Fibroblast of mammary gland (primary cell): ENCODE measurements at regions not wholly inside any gene's neighbourhood (a gene's known extent, or its start where the extent isn't known, plus 50 kb on each side); places are given as distances from the start of the nearest gene placed in this dataset.

Experiments
- DNase-seq: peaks from one replicate; pipeline ENCODE4 v3.0.0-alpha.2; 2010; ENCODE audit warnings: low read depth
- H3K4me3 ChIP-seq: 2 replicates; pipeline ENCODE4 v1.5.1; 2011; ENCODE audit warnings: low read depth, mild to moderate bottlenecking, low read length, moderate library complexity; ENCODE audit not compliant: control insufficient read depth
- TF ChIP-seq, protein P1 (sequence below): conservative IDR thresholded peaks from 2 replicates; pipeline ENCODE4 v1.5.1; 2011; ENCODE audit warnings: low read depth, low read length, inconsistent platforms; ENCODE audit not compliant: control insufficient read depth, insufficient read depth

DNA sequence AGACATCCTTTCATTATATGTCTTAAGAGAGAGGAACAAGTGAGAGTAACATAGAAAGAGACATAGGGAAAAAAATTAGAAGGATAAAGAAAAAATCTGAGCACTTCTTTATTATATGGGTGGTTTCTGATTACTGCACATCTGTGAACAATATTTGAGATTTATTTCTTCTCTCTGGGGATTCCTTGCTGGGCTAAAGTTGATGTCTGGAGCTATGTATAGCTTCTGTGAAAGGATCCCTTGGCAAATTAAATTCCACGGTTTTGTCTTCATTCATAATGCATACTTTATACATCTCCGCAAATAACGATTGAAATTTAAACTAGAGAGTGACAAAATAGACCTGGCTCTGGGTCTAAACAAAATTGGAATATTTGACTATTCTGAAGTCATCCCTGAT lies 232.2 kb upstream of the CTBP2 start:
- no peak overlapping the region for H3K4me3 ChIP-seq
- DNase-seq, result peak; percentile 32
- TF ChIP-seq, protein P1, sequence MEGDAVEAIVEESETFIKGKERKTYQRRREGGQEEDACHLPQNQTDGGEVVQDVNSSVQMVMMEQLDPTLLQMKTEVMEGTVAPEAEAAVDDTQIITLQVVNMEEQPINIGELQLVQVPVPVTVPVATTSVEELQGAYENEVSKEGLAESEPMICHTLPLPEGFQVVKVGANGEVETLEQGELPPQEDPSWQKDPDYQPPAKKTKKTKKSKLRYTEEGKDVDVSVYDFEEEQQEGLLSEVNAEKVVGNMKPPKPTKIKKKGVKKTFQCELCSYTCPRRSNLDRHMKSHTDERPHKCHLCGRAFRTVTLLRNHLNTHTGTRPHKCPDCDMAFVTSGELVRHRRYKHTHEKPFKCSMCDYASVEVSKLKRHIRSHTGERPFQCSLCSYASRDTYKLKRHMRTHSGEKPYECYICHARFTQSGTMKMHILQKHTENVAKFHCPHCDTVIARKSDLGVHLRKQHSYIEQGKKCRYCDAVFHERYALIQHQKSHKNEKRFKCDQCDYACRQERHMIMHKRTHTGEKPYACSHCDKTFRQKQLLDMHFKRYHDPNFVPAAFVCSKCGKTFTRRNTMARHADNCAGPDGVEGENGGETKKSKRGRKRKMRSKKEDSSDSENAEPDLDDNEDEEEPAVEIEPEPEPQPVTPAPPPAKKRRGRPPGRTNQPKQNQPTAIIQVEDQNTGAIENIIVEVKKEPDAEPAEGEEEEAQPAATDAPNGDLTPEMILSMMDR, result no peak

DNA sequence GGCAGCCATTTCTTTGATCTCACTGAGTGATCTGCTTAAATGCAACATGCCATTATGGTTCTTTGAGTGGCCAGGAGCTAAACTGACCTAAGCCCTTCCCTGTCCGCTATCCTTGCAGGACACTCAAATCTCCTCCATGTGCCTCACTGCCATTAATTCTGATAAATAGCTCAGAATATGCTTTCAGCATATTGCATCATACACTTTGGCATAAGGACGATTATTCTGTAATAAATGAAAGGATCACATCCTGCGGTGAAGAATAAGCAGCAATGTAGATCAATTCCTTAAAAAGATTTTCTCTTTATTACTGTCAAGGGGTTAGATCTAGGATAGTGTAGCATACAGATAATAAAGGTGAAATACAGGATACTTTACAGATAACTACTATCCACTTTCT lies 231.8 kb upstream of the CTBP2 start:
- no peak overlapping the region for H3K4me3 ChIP-seq
- DNase-seq, result peak; percentile 33
- TF ChIP-seq, protein P1, result no peak

DNA sequence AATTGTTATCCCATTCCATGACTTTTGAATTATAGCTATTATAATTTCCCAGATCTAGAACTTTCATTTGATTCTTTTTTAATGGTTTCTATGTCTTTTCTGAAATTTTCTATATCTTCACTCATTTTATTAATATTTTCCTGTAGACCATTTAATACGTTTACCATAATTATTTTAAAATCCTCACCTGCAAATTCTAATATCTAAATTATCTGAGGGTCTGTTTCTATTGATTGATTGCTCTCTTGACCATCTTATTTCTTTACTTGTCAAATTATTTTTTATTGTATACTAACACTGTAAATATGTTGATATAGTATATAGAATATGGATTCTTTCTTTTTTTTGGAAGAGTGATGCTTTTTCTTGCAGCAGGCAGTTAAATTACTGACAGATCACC lies 229.3 kb upstream of the CTBP2 start:
- DNase-seq, result no peak
- TF ChIP-seq, protein P1, result no peak
- H3K4me3 ChIP-seq, result no peak overlapping the region

GRCh38 chr10:125379592-125379991 lies 219.2 kb upstream of the CTBP2 start:
- H3K4me3 ChIP-seq, result no peak overlapping the region
- TF ChIP-seq, protein P1, result no peak
- DNase-seq, result no peak

- H3K4me3 ChIP-seq, result no peak overlapping the region
- DNase-seq, result peak; percentile 80
- TF ChIP-seq, protein P1, result no peak
Observed at GRCh38 chr10:125377368-125377767, 217.0 kb upstream of the CTBP2 start.

- H3K4me3 ChIP-seq, result no peak overlapping the region
- TF ChIP-seq, protein P1, result no peak
- no peak for DNase-seq
Observed at GRCh38 chr10:125375210-125375609, 214.8 kb upstream of the CTBP2 start.

- H3K4me3 ChIP-seq, result no peak overlapping the region
- no peak for DNase-seq
- TF ChIP-seq, protein P1, result no peak
Observed at GRCh38 chr10:125373546-125373945, 213.2 kb upstream of the CTBP2 start.
